CD4-positive, alpha-beta memory T cell (primary cell): ENCODE measurements at regions not wholly inside any gene's neighbourhood (a gene's known extent, or its start where the extent isn't known, plus 50 kb on each side); places are given as distances from the start of the nearest gene placed in this dataset.

Experiments used
- CTCF ChIA-PET: fragments of 350-600 bp; sonication (Branson Sonifier 250); formaldehyde crosslinking; loops from one replicate; lab custom pipeline; 2021; ENCODE audit warnings: inconsistent platforms; ENCODE audit not compliant: partially characterized antibody; lab: Charles Lee
- POLR2A ChIA-PET: fragments of 350-600 bp; sonication (Branson Sonifier 250); formaldehyde crosslinking; loops from one replicate; lab custom pipeline; 2021; ENCODE audit not compliant: partially characterized antibody; lab: Charles Lee
- DNase-seq, 5 donors: peaks; one replicate each; pipeline versions ENCODE4 v3.0.0 to v3.0.0-alpha.2; 2020 to 2022; ENCODE audit warnings: mixed read lengths in 1 of 5
- H3K27ac ChIP-seq: one replicate; pipeline ENCODE4 v1.7.0; 2013; ENCODE audit warnings: low read depth, low read length
- H3K27me3 ChIP-seq: 2 replicates; pipeline ENCODE4 v1.7.0; 2013; ENCODE audit warnings: mild to moderate bottlenecking, low read length, moderate library complexity; ENCODE audit not compliant: insufficient read depth
- H3K36me3 ChIP-seq: 2 replicates; pipeline ENCODE4 v1.7.0; 2013; ENCODE audit warnings: mild to moderate bottlenecking, low read length, moderate library complexity; ENCODE audit not compliant: insufficient read depth
- H3K4me1 ChIP-seq: 2 replicates; pipeline ENCODE4 v1.7.0; 2013; ENCODE audit warnings: mild to moderate bottlenecking, low read length, moderate library complexity; ENCODE audit not compliant: insufficient read depth
- H3K4me3 ChIP-seq, 2 donors: one replicate each; pipeline ENCODE4 v1.7.0; 2013; ENCODE audit warnings: low read length in 2 of 2, mild to moderate bottlenecking in 1 of 2
- H3K9me3 ChIP-seq, 2 donors: one replicate each; pipeline ENCODE4 v1.7.0; 2013; ENCODE audit warnings: low read length in 2 of 2, control low read depth in 1 of 2; ENCODE audit not compliant: control insufficient read depth in 1 of 2
- H3K27ac Mint-ChIP-seq, 7 donors: one replicate each; pipeline ENCODE4 v1.8.0; 2020 to 2021; ENCODE audit warnings: mixed read lengths in 7 of 7, mild to moderate bottlenecking in 6 of 7, inconsistent platforms in 3 of 7, moderate library complexity in 3 of 7
- H3K27me3 Mint-ChIP-seq, 2 donors: one replicate each; pipeline ENCODE4 v1.8.0; 2020 to 2021; ENCODE audit warnings: mixed read lengths in 2 of 2
- H3K36me3 Mint-ChIP-seq, 2 donors: one replicate each; pipeline ENCODE4 v1.8.0; 2020 to 2021; ENCODE audit warnings: mixed read lengths in 2 of 2, inconsistent platforms in 1 of 2, mild to moderate bottlenecking in 1 of 2
- H3K4me1 Mint-ChIP-seq, 4 donors: one replicate each; pipeline ENCODE4 v1.8.0; 2020 to 2021; ENCODE audit warnings: mixed read lengths in 4 of 4, mild to moderate bottlenecking in 1 of 4
- H3K4me3 Mint-ChIP-seq, 8 donors: one replicate each; pipeline ENCODE4 v1.8.0; 2020 to 2021; ENCODE audit warnings: mixed read lengths in 8 of 8, mild to moderate bottlenecking in 7 of 8, moderate library complexity in 6 of 8, inconsistent platforms in 3 of 8
- H3K9me3 Mint-ChIP-seq, 8 donors: one replicate each; pipeline ENCODE4 v1.8.0; 2020 to 2021; ENCODE audit warnings: mixed read lengths in 8 of 8, mild to moderate bottlenecking in 5 of 8, inconsistent platforms in 3 of 8, moderate library complexity in 1 of 8
- intact Hi-C: fragments of 100-400 bp; cut with micrococcal nuclease; formaldehyde crosslinking; loops from one replicate; pipeline ENCODE4 v1.15.1; 2023

GRCh38 chr3:15977598-15978232 is 179.9 kb upstream of the ANKRD28 start:
- no peak overlapping the region for H3K27ac ChIP-seq
- Mint-ChIP-seq H3K9me3 (peaks cover 0 to 3% (median 0%) of the 10 kb centered on the region in 8 donors), H3K27ac (no peak overlapping the region), H3K27me3 (peaks cover 1% of the 10 kb centered on the region in 2 donors), H3K4me3 (no peak overlapping the region), H3K36me3 (no peaks in the 10 kb centered on the region), H3K4me1 (no peaks in the 10 kb centered on the region)
- no peak for DNase-seq
- intact Hi-C loops = no loop called here
- CTCF ChIA-PET = no interaction called here
- no peak overlapping the region for H3K4me3 ChIP-seq
- H3K27me3 ChIP-seq = no peaks in the 10 kb centered on the region
- H3K36me3 ChIP-seq = no peaks in the 10 kb centered on the region
- no peaks in the 10 kb centered on the region for H3K4me1 ChIP-seq
- POLR2A ChIA-PET = no interaction called here
- H3K9me3 ChIP-seq = no peaks in the 10 kb centered on the region

- Histone ChIP-seq H3K27me3 (no peaks in the 10 kb centered on the region), H3K27ac (no peak overlapping the region), H3K4me3 (no peak overlapping the region), H3K4me1 (no peaks in the 10 kb centered on the region), H3K36me3 (no peaks in the 10 kb centered on the region), H3K9me3 (no peaks in the 10 kb centered on the region)
- H3K9me3 Mint-ChIP-seq = peaks cover 0 to 3% (median 0%) of the 10 kb centered on the region in 8 donors
- POLR2A ChIA-PET = no interaction called here
- no peaks in the 10 kb centered on the region for H3K36me3 Mint-ChIP-seq
- no peak overlapping the region for H3K4me3 Mint-ChIP-seq
- CTCF ChIA-PET = no interaction called here
- H3K4me1 Mint-ChIP-seq = no peaks in the 10 kb centered on the region
- H3K27me3 Mint-ChIP-seq = peaks cover 0 to 1% of the 10 kb centered on the region in 2 donors
- no peak overlapping the region for H3K27ac Mint-ChIP-seq
- DNase-seq = no peak
- intact Hi-C loops = no loop called here
These were observed 181.0 kb upstream of the ANKRD28 start for GRCh38 chr3:15978801-15979200.

GRCh38 chr3:15979495-15979894 is 181.7 kb upstream of the ANKRD28 start:
- no peaks in the 10 kb centered on the region for H3K4me1 Mint-ChIP-seq
- no peak overlapping the region for H3K4me3 Mint-ChIP-seq
- no peak overlapping the region for H3K27ac Mint-ChIP-seq
- no peaks in the 10 kb centered on the region for H3K9me3 ChIP-seq
- H3K27ac ChIP-seq = no peak overlapping the region
- H3K9me3 Mint-ChIP-seq = peaks cover 0 to 3% (median 0%) of the 10 kb centered on the region in 8 donors
- intact Hi-C loops = no loop called here
- no peak overlapping the region for H3K4me3 ChIP-seq
- H3K36me3 ChIP-seq = no peaks in the 10 kb centered on the region
- DNase-seq = no peak
- CTCF ChIA-PET = no interaction called here
- peaks cover 0 to 1% of the 10 kb centered on the region in 2 donors for H3K27me3 Mint-ChIP-seq
- POLR2A ChIA-PET = no interaction called here
- H3K36me3 Mint-ChIP-seq = no peaks in the 10 kb centered on the region
- H3K4me1 ChIP-seq = no peaks in the 10 kb centered on the region
- no peaks in the 10 kb centered on the region for H3K27me3 ChIP-seq

- ChIA-PET POLR2A (no interaction called here), CTCF (no interaction called here)
- H3K36me3 Mint-ChIP-seq = no peaks in the 10 kb centered on the region
- no peaks in the 10 kb centered on the region for H3K4me1 Mint-ChIP-seq
- intact Hi-C loops = no loop called here
- Histone ChIP-seq H3K27me3 (no peaks in the 10 kb centered on the region), H3K4me1 (no peaks in the 10 kb centered on the region), H3K27ac (no peak overlapping the region), H3K36me3 (no peaks in the 10 kb centered on the region), H3K9me3 (no peaks in the 10 kb centered on the region), H3K4me3 (no peak overlapping the region)
- no peak overlapping the region for H3K27ac Mint-ChIP-seq
- peaks cover 0 to 1% of the 10 kb centered on the region in 2 donors for H3K27me3 Mint-ChIP-seq
- peaks cover 0 to 3% (median 0%) of the 10 kb centered on the region in 8 donors for H3K9me3 Mint-ChIP-seq
- no peak overlapping the region for H3K4me3 Mint-ChIP-seq
- DNase-seq = no peak
These were observed 182.1 kb upstream of the ANKRD28 start for GRCh38 chr3:15979900-15980299.

GRCh38 chr3:15982243-15982642 is 184.5 kb upstream of the ANKRD28 start:
- Mint-ChIP-seq H3K4me3 (no peak overlapping the region), H3K27ac (no peak overlapping the region), H3K36me3 (peaks cover 1 to 4% of the 10 kb centered on the region in 2 donors), H3K9me3 (peaks cover 0 to 12% (median 4%) of the 10 kb centered on the region in 8 donors), H3K4me1 (no peaks in the 10 kb centered on the region), H3K27me3 (peaks cover 0 to 1% of the 10 kb centered on the region in 2 donors)
- intact Hi-C loops = no loop called here
- ChIA-PET POLR2A (no interaction called here), CTCF (no interaction called here)
- Histone ChIP-seq H3K4me3 (no peak overlapping the region), H3K9me3 (no peaks in the 10 kb centered on the region), H3K36me3 (no peaks in the 10 kb centered on the region), H3K27ac (no peak overlapping the region), H3K27me3 (no peaks in the 10 kb centered on the region), H3K4me1 (no peaks in the 10 kb centered on the region)
- no peak for DNase-seq

GRCh38 chr3:15982667-15983196 is 185.0 kb upstream of the ANKRD28 start:
- ChIA-PET POLR2A (no interaction called here), CTCF (no interaction called here)
- no peaks in the 10 kb centered on the region for H3K4me1 ChIP-seq
- Mint-ChIP-seq H3K27me3 (peaks cover 0 to 3% of the 10 kb centered on the region in 2 donors), H3K27ac (no peak overlapping the region), H3K9me3 (peaks cover 0 to 15% (median 6%) of the 10 kb centered on the region in 8 donors), H3K4me1 (no peaks in the 10 kb centered on the region), H3K36me3 (peaks cover 1 to 7% of the 10 kb centered on the region in 2 donors), H3K4me3 (no peak overlapping the region)
- DNase-seq = no peak
- no peaks in the 10 kb centered on the region for H3K36me3 ChIP-seq
- H3K27me3 ChIP-seq = no peaks in the 10 kb centered on the region
- intact Hi-C loops = no loop called here
- H3K27ac ChIP-seq = no peak overlapping the region
- H3K9me3 ChIP-seq = no peaks in the 10 kb centered on the region
- H3K4me3 ChIP-seq = no peak overlapping the region

- no peak for DNase-seq
- Histone ChIP-seq H3K4me3 (no peak overlapping the region), H3K36me3 (no peaks in the 10 kb centered on the region), H3K4me1 (no peaks in the 10 kb centered on the region), H3K9me3 (no peaks in the 10 kb centered on the region), H3K27me3 (no peaks in the 10 kb centered on the region), H3K27ac (no peak overlapping the region)
- ChIA-PET CTCF (no interaction called here), POLR2A (no interaction called here)
- Mint-ChIP-seq H3K9me3 (peaks cover 0 to 18% (median 6%) of the 10 kb centered on the region in 8 donors), H3K27ac (no peak overlapping the region), H3K4me3 (no peak overlapping the region), H3K4me1 (no peaks in the 10 kb centered on the region), H3K36me3 (peaks cover 1 to 7% of the 10 kb centered on the region in 2 donors), H3K27me3 (peaks cover 0 to 3% of the 10 kb centered on the region in 2 donors)
- intact Hi-C loops = no loop called here
These were observed 185.5 kb upstream of the ANKRD28 start for GRCh38 chr3:15983232-15983631.
